Stimulated activated CD8-positive, alpha-beta memory T cell treated with anti-CD3 and anti-CD28 coated beads, Interleukin-12 subunit alpha, Interleukin-12 subunit beta, amount 100 ng/mL, for 24 hours (primary cell): ENCODE measurements at regions not wholly inside any gene's neighbourhood (a gene's known extent, or its start where the extent isn't known, plus 50 kb on each side); places are given as distances from the start of the nearest gene placed in this dataset.
"Not testable (repeated sequence)": the region's sequence is repeated elsewhere in the genome, so short reads cannot be mapped to it uniquely, and the experiment has no call there.

Experiments
- DNase-seq: peaks from one replicate; pipeline ENCODE4 v3.0.0-alpha.2; 2020; ENCODE audit errors: extremely low read depth

DNA sequence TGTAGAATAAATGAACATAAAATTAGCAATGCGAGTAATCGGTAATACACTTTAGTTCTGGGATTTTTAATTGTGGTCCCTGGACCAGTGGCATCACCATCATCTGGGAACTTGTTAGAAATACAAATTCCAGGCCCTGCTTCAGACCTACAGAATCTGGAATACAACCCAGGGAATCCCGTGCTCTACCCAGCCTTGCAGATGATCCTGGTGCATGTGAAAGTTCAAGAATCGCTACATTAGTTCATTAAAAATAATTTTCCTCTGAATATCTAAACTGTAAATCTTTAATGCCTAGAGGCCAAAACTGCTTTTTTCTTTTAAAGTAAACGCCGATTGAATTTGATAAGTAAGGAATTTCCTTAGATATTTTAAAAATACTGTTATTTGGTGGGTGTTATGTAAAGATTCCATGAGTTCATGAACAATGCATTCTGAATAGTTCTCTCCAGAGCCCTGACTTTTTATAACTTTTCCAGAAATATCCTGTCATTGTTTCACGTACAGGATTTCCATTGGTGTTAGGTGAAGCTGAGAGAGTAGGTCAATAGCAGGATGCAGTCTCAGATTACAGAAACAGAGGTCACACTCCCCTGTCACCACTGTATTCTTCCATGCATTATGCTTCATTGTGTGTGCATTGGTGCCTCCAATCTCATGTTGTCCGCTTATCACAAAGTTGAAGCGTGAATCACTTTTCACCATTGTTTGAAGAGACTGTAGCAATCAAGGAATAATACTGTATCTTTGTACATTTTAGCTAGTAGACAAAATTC lies 596.5 kb upstream of the KLF12 start:
- no peak for DNase-seq

DNA sequence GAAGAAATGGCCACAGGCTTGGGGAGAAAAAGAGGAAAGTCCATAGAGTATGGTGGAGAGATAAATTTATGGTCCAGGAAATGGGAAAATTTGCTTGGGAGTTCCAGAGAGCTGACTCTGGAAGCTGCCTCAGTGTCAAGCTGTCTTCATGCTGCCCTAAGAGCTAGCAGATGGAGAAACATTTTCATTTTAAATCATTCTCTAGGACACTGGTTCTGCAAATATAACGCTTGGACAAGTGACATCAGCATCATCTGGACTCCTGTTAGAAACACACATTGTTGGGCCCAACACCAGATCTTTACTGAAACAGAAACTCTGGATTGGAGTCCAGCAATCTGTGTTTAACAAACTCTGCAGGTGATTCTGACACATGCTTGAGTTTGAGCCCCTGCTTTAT lies 592.0 kb upstream of the KLF12 start:
- DNase-seq, result no peak

DNA sequence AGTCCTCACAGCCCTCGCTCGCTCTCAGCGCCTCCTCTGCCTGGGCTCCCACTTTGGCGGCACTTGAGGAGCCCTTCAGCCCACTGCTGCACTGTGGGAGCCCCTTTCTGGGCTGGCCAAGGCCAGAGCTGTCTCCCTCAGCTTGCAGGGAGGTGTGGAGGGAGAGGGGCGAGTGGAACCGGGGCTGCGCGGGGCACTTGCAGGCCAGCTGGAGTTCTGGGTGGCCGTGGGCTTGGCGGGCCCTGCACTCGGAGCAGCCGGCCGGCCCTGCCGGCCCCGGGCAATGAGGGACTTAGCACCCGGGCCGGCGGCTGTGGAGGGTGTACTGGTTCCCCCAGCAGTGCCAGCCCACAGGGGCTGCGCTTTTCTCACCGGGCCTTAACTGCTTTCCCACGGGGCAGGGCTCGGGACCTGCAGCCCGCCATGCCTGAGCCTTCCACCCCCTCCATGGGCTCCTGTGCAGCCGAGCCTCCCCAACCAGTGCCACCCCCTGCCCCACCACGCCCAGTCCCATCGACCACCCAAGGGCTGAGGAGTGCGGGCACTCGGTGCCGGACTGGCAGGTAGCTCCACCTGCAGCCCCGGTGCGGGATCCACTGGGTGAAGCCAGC lies 584.1 kb upstream of the KLF12 start:
- DNase-seq, result not testable (repeated sequence)

DNA sequence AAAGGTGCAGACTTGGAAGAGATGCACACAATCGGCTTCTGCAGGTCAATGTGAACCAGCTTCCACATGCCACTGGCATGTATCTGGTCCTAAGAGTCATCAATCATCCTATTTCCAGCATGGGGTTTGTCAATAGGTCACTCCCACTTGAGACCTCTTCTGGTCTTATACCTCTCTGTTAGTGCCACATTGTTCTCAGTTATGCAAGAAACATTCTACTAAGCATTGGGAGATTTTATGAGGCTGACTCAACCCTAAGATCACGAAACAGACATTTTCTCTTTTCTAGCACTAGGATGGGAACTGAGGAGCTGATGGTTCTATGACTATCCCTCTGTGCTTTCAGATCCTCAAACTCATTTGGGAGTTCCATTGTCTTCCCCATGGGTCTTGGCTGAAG lies 581.5 kb upstream of the KLF12 start:
- DNase-seq, result no peak

DNA sequence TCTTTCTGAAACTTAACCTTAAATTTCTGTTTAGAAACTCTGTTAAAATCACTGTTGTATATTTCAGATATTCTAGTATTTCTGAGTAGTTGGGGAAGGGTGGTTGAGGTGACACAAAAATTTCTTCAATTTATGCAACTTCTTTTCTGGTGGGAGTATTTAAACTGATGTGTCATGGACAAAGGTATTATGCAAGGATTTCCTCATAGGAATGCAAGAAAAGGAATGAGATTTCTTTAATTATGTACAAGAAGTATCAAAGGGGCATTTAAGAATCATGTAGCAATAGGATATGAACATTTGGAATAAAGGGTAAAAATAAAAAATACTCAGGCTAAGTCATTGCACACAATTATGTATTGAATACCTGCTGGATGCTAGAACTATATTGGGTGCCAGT lies 575.8 kb upstream of the KLF12 start:
- no peak for DNase-seq

DNA sequence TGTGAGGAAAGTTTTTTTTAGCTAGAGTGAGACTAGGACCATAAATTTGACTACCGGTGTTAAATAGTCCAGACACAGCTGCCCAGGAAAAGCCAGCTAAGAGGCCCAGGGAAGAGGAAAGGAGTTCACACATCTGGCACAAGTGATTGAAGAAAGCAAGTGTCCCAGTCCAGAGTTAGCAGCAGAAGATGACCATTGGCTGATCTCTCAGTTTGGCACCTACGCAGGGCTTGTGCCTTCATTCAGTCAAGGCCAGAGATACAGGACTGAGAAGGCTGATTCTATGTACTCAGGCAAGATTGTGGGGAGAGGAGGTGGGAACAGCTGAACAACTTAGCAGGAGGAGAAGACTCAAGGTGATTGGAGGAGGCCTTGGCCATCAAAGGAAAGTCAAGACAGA lies 575.0 kb upstream of the KLF12 start:
- DNase-seq, result no peak

DNA sequence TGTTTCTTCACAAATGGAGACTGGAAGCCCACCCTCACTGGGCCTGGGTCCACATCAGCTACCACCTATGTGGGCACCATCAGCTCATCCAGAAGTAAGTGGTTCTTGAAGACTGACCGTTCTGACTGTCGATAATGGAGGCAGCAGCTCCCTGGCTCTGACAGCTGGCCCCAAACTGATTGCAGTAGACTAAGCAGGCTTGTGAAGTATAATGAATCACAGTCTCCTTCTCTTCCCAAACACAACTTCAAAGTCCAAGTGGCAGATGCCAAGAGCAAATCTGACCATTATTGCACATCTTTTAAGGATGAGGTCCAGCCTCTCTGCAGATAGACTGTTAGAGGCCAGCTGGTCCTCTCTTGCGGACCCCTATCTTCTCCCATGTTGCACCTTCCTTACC lies 574.4 kb upstream of the KLF12 start:
- DNase-seq, result no peak

DNA sequence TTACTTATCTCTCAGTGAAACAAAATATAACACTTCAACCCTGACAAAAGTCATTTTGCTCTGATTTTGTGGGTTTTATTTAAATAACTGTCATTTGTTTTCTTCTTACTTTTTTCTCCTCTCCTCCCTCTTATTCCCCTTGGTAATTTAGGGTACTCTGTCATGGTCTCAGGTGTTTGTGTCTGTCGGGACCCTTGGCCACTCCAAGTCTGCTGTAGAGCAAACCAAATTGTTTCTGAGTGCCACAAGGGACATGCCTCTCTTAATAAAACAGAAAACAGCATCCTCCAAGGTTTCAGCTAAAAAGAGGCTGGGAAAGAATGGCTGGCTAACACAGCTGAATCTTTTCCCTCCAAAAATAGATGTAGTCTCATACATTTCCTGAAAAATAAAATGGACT lies 573.1 kb upstream of the KLF12 start:
- DNase-seq, result no peak

DNA sequence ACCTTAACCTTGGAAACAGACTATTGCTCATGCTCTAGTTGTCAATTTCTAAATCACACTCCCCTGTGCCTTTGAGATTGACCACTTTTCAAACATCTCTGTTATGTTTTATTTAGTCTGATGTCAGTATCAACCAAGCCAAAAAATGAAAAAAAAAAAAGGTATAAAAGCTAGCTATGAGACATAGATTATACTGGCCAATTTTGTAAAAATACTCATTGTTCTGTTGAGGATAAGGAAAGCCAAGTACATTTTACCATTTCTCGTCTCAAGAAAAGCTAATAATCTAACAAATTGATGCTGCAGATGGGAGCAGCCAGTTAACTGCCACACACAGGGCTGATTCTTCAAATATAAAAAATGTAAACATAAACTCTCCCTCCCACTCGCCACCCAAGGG lies 572.6 kb upstream of the KLF12 start:
- DNase-seq, result no peak

DNA sequence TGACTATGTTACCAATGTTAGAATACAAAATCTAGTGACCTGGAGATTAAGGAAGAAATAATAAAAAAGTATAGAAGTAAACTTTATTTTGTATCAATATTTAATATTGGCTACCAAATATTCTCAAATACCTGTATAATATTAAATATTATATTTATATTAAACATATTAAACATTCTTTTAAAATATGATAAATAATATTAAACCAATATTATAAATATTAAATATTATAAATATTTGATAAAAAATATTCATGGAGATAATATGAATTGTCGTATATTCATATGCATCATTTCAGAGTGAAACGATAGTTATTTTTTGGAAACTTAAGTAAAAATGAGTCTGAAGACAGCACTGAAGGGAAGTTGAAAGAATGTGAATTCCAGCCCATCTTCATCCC lies 571.2 kb upstream of the KLF12 start:
- DNase-seq, result no peak

DNA sequence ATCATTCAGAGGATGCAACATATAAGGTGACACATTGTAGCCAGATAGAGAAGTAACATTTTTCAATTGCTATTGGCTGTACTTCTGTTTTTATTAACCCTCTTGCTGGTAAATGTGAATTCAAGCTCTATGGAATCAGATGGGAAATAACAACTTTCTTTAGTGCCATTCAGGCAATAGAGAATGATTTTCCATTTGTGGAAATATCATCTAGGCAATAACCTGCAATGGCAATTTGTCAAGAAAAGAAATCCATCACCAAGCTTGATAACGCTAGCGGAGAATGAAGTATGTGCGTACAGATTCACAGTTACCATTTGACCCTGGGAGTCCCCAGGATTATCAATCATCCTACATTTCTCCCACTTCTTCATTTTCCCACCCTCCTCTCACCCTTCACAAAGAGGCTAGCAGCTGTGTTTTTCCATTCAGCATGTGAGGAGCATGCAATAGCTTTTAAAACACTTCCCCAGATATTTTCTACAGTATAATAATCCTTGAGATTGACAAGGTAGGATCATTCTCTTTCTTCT lies 569.7 kb upstream of the KLF12 start:
- DNase-seq, result no peak

DNA sequence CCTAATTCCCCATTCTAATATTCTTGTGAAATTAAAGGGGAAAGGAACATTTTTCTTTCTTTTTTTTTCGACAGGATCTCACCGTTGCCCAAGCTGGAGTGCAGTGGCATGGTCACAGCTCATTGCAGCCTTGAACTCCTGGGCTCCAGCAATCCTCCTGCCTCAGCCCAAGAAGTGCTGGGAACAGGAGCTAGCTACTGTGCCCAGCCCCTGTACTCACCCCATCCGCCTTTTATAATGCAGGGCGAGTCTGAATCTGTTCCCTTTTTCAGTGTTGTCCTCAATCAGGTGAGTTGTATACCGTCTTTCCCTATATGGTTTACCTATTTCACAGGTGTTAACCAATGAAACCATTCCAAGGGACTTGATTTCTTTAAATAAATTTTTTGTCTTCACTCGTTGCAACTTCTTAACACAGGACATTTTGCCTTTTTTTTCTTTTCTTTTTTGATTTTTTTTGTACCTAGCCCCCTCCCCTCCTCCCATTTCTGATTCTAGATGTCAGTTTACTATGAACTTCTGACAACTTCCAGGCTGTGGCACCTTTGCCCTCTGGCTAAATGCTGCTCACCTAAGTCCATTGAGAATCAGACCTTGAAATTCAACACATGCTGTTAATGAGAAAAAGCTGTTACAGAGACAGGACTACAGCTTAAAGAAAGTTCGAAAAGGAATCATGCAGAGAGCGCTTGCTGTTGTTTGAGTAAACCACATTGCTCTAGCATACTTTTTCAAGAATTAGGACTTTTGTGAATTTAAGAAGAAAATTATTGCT lies 562.1 kb upstream of the KLF12 start:
- no peak for DNase-seq

DNA sequence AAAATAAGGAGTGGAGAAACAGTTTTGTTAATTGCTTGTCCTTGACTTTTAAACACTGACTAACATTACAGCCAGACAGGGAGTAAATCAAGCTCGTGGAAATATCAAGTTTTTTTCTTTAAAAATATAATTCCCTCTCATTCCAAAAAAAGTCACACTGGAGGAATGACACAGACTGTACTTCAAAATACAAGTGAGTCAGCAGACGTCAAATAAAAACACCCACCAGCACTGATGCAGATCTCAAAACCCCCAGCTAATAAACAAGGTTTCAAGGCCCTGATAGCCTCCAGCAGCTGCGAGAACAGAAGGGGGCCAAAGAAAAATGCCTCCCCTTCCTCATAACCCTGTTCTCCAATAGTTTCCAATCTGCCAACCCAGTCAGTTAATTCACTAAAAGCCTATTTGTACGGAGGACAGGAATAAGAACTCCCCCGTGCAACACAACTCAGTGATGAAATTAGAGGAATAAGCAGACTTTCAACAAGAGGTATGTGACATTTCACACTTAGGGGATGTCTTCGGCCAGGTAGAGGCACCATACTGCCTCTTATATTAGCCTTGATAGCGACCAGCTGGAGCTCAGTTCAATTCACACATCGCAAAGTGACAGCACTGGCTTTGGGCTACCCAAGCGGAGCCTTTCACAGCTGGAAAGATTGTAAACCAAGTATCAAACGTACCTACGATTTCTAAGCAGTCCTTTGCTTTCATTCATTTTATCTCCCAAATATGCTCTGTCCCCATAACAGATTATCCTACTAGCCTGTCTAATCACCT lies 561.0 kb upstream of the KLF12 start:
- no peak for DNase-seq

DNA sequence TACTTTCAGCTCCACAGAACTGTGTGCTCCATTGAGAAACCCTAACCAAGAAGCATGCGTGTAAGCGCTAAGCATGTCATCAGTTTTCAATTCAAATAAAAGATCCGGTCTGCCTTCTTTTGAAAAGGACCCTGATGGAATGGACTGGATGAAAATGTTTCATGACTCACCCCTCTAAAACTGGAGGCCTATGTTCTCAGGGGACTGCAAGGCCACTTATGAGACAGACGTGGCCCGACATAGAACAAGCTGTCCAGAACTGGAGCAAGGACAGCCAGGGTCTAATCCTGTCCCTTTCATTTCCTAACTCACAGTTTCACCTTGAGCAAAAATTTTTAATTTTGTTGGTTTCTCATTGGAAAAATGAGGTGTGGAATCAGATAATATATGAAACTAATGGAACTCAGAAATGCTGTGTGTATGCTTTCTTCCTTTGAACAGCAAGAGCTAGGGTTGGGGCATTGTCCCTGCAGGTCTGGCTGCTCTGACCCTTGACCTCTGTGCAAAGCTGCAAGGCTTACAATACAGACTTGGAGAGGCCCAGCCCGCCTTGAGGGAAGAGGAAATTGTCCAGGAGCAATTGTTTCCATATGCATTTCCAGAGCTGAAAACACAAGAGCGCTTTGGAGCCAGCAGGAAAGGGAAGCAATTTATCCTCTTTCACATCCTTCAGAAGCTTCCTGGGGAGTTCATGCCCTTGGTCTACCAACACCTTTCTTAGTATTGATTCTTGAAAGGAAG lies 553.4 kb upstream of the KLF12 start:
- DNase-seq, result no peak

DNA sequence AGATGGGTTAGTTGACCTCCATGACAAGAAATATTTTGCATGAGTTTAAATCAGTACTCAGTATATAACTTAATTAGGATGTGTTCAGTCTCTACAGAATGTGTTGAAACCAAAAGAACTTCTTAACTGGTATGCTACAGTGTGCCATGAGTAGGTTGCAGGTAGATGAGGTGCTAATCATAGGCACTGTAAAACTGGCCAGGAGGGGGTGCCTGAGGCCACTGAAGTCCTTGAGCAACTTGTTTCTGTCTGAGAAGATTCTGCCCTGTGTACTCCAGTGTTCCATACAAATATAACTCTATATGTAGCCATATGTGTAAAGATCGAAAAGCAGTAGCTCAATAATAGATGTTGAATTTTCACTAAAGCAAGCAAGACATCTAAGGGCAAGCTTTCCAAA lies 549.2 kb upstream of the KLF12 start:
- no peak for DNase-seq

DNA sequence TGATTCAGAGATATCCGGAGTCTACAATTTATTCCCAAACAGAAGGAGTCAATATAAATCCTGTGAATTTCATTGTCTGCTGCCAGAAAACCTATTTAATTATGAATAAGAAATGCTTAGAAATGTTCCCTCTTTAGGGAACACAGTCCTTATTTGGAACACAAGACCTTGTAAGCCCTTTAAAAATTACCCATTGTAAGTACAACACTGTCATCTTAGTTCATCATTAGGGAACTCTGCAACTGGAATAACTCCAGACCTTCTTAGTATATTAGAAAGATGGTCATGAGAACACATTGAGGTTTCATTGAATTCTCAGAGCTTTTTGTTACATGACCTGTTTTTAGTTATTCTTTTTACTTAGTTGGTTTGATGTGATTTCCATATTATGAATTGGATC lies 548.5 kb upstream of the KLF12 start:
- no peak for DNase-seq

DNA sequence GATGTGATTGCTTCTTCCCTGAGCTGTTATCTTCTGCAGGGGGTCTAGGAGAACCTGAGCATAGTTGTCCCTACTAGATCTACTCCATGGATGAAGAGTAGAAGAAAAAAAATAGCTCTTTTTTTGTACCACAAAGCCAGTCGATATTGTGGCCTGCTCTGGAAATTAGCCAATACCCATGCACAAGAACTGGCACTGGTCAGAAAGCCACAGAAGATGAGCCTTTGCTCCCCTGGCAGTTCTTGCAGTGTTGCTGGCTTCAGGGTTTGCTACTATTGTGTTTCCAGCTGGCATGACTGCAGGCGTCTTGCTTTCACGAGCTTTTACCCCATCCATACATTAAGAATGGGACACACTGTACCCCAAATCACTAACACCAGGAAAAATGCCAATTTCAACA lies 547.7 kb upstream of the KLF12 start:
- no peak for DNase-seq

DNA sequence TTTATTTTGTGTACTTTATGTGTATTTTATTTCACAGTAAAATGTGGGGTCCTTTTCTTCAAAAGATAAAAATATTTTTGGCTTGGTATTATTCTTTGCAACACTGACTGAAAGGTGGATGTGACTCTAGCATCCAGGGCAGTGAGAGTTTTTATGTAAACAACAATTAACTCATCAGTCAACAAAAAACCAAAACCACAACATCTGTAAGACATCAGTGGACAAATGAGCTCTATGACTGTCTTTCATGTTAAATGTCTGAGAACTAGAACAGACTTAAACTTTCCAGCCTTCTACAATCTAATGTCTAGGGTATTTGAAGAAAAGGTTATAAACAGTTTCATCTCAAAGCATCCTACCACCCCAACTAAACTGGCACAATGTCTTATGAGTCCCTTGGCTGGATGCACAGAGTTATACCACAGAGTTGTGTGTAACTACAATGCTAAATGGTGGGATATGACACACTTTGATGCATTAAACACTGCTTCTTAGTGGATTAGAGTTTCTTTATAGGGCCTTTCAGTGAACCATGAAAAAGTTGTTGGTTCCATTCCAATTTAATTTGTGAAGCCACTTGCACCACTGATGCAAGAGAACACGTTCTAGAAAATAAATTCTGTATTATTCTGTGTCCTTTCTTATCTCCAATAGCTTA lies 544.2 kb upstream of the KLF12 start:
- DNase-seq, result no peak

DNA sequence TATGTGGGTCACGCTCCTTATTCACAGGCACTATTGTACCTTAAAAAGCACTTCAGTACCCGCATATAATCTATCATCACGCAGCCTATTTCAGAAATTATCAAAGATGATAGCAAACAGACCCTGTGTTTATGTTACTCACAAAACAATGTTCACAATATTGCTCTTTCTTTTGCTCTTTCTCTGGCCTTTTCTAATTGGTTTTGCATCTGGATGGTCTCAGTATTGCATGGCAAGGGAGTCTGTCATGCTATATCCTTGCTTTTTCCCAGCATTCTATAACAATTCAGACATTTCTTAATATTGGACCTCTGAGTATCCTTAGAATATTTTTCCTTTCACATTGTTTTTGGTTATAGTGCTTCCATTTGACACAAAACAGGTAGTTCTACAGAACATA lies 541.8 kb upstream of the KLF12 start:
- DNase-seq, result no peak

DNA sequence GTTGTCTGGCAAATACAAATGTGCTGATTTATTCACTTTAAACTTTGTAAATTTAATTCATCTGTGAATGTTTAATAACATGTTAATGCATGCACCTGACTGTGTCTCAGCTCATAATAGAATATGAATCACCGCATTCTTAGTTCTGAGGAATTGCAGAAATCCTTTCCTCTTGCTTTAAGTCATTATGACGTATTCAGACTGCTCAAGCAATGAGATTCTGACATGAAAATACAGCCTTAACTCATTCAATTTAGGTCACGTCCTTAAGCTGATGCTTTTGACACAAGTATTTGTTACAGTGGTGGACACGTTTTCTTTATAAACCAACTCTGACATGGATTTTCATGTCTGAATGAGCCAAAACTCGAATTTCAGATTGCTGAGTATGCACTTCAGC lies 541.0 kb upstream of the KLF12 start:
- DNase-seq, result no peak

DNA sequence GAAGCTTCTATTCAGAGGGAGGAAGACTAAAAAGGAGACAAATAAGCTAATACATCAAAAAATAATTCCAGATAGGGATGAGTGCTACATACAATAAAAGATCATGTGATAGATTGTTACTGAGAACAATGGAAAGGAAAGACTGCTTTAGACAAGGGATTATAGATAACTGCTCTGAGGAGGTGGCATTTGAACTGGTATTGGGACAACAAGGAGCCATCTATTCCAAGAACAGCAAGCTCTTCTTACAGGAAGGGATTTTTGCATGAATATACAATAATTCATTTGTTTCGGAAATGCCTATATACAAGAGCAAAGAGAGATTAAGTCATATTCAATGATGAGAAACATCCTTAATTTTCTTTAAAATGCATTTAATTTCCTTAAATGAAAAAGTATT lies 540.5 kb upstream of the KLF12 start:
- DNase-seq, result no peak
